CD4-positive, alpha-beta T cell (primary cell): ENCODE measurements at regions not wholly inside any gene's neighbourhood (a gene's known extent, or its start where the extent isn't known, plus 50 kb on each side); places are given as distances from the start of the nearest gene placed in this dataset.

Experiments
- ATAC-seq: fragments of 200-7000 bp; cut with Tn5 transposase; one replicate; pipeline ENCODE4 v1.10.0; 2022; ENCODE audit warnings: mild to moderate bottlenecking; ENCODE audit not compliant: poor library complexity
- CTCF ChIA-PET: fragments of 350-600 bp; sonication (Branson Sonifier 250); formaldehyde crosslinking; loops from one replicate; lab custom pipeline; 2021; ENCODE audit warnings: antibody characterized with exemption, inconsistent platforms; lab: Charles Lee
- POLR2A ChIA-PET: fragments of 350-600 bp; sonication (Branson Sonifier 250); formaldehyde crosslinking; loops from one replicate; lab custom pipeline; 2021; ENCODE audit warnings: antibody characterized with exemption, inconsistent platforms; lab: Charles Lee
- DNase-seq, 14 experiments: peaks; one replicate each; pipeline ENCODE4 v3.0.0-alpha.2; 2013 to 2020; ENCODE audit warnings: mixed read lengths in 2 of 14
- H3K27ac ChIP-seq, 2 donors: one replicate each; pipeline versions ENCODE4 v1.5.1 to v1.7.0; 2013; ENCODE audit warnings: low read length in 2 of 2, low read depth in 1 of 2, mild to moderate bottlenecking in 1 of 2
- H3K27me3 ChIP-seq, 2 experiments: 1 replicate in 1 of 2; 2 replicates in 1 of 2; pipeline versions ENCODE4 v1.6.1 to v1.7.0; 2013; ENCODE audit warnings: low read length in 2 of 2, control low read depth in 1 of 2, mild to moderate bottlenecking in 1 of 2, moderate library complexity in 1 of 2; ENCODE audit not compliant: insufficient read depth in 2 of 2, control insufficient read depth in 1 of 2
- H3K36me3 ChIP-seq: one replicate; pipeline ENCODE4 v1.6.1; 2013; ENCODE audit warnings: low read length, control low read depth; ENCODE audit not compliant: insufficient read depth
- H3K4me1 ChIP-seq: one replicate; pipeline ENCODE4 v1.6.1; 2013; ENCODE audit warnings: low read length, control low read depth; ENCODE audit not compliant: insufficient read depth
- H3K4me3 ChIP-seq: one replicate; pipeline ENCODE4 v1.5.1; 2013; ENCODE audit warnings: mild to moderate bottlenecking, low read length, moderate library complexity
- H3K9me3 ChIP-seq, 2 experiments: 1 replicate in 1 of 2; 2 replicates in 1 of 2; pipeline versions ENCODE4 v1.6.1 to v1.7.0; 2013; ENCODE audit warnings: low read length in 2 of 2, mild to moderate bottlenecking in 2 of 2, control low read depth in 1 of 2, moderate library complexity in 1 of 2; ENCODE audit not compliant: control insufficient read depth in 1 of 2, insufficient read depth in 1 of 2
- H3K27ac Mint-ChIP-seq: one replicate; pipeline ENCODE4 v1.8.0; 2020; ENCODE audit warnings: mixed read lengths
- H3K27me3 Mint-ChIP-seq: one replicate; pipeline ENCODE4 v1.8.0; 2021; ENCODE audit warnings: mixed read lengths
- H3K36me3 Mint-ChIP-seq: one replicate; pipeline ENCODE4 v1.8.0; 2021; ENCODE audit warnings: low read depth, mixed read lengths
- H3K4me1 Mint-ChIP-seq: one replicate; pipeline ENCODE4 v1.8.0; 2021; ENCODE audit warnings: low read depth, mixed read lengths
- H3K4me3 Mint-ChIP-seq: one replicate; pipeline ENCODE4 v1.8.0; 2020; ENCODE audit warnings: mild to moderate bottlenecking, mixed read lengths
- H3K9me3 Mint-ChIP-seq: one replicate; pipeline ENCODE4 v1.8.0; 2020; ENCODE audit warnings: mixed read lengths
- CTCF ChIP-seq: fragments of 200-600 bp; IDR thresholded peaks from one replicate; pipeline ENCODE4 v1.8.0; 2022; ENCODE audit warnings: antibody characterized with exemption, mild to moderate bottlenecking
- intact Hi-C, 2 experiments: fragments of 100-400 bp; cut with DNase I in 1 of 2; cut with micrococcal nuclease in 1 of 2; formaldehyde crosslinking; loops; one replicate each; pipeline versions ENCODE4 v1.15.1 to v1.9.0; 2023 to 2025; cut with DNase I, micrococcal nuclease

GRCh38 chrX:22339459-22339858 lies 66.7 kb downstream of the CBLL2 start:
- no peak for TF ChIP-seq CTCF
- intact Hi-C loops: no loop called here
- H3K27ac ChIP-seq: no peak overlapping the region
- no peaks in the 10 kb centered on the region for H3K9me3 ChIP-seq
- no peaks in the 10 kb centered on the region for H3K27me3 Mint-ChIP-seq
- no peak overlapping the region for H3K4me3 Mint-ChIP-seq
- CTCF ChIA-PET: no interaction called here
- H3K4me1 Mint-ChIP-seq: no peaks in the 10 kb centered on the region
- H3K4me1 ChIP-seq: no peaks in the 10 kb centered on the region
- no peak overlapping the region for H3K27ac Mint-ChIP-seq
- H3K4me3 ChIP-seq: no peak overlapping the region
- ATAC-seq (no peak), DNase-seq (no peak)
- no peaks in the 10 kb centered on the region for H3K36me3 ChIP-seq
- no peaks in the 10 kb centered on the region for H3K9me3 Mint-ChIP-seq
- no peaks in the 10 kb centered on the region for H3K36me3 Mint-ChIP-seq
- no peaks in the 10 kb centered on the region for H3K27me3 ChIP-seq
- POLR2A ChIA-PET: no interaction called here

DNA sequence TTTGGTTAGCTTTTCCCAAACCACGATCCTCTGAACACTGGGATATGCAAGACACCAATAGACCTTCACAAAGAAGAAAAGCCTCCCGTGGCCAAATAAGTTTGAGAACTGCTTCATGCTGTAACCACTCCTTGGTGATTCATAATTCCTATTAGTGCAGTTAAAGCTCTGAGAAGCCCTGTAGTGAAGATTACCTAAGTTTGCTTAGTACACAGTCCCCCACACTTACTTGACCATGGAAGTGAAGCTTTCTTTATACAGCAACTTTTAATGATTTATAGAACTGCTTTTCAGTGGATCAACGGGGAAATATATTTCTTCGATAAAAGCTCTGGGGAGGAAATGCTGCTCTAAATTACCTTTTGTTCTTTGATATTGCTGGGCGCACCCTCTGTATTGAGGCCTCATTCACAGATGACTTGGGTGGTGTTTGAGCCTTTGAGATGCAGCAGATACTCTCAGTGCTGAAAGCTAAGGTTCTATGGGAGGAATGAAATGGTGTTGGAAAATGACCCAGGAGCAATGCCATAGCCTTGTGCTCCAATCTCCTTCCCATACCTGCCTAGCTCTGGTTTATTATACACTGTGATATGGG lies 67.4 kb downstream of the CBLL2 start:
- Histone ChIP-seq H3K4me1 (no peaks in the 10 kb centered on the region), H3K9me3 (no peaks in the 10 kb centered on the region), H3K4me3 (no peak overlapping the region), H3K36me3 (no peaks in the 10 kb centered on the region), H3K27me3 (no peaks in the 10 kb centered on the region), H3K27ac (no peak overlapping the region)
- no peak overlapping the region for H3K27ac Mint-ChIP-seq
- no peaks in the 10 kb centered on the region for H3K36me3 Mint-ChIP-seq
- intact Hi-C loops: no loop called here
- H3K27me3 Mint-ChIP-seq: no peaks in the 10 kb centered on the region
- no peaks in the 10 kb centered on the region for H3K9me3 Mint-ChIP-seq
- TF ChIP-seq CTCF: no peak
- DNase-seq (no peak), ATAC-seq (no peak)
- POLR2A ChIA-PET: no interaction called here
- no peaks in the 10 kb centered on the region for H3K4me1 Mint-ChIP-seq
- CTCF ChIA-PET: no interaction called here
- no peak overlapping the region for H3K4me3 Mint-ChIP-seq

DNA sequence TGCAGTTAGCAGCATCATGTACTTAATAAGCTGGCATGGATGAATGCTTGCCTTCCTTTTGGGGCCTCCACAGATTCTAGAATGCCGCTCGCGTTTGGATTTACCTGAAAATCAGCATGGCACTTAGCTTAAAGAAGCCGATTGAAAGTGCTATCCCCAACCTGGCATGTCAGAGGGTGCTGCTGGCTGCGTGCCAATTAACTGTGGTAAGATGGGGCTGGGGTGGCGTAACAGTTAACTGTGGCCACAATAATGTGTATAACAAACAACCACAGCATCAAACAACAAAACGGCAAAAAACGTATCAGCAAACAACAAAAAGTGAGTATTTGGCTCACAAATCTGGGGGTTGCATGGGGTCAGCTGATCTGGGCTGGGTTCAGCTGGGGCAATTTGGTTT lies 70.5 kb downstream of the CBLL2 start:
- no peak overlapping the region for H3K27ac ChIP-seq
- H3K4me3 ChIP-seq: no peak overlapping the region
- TF ChIP-seq CTCF: no peak
- H3K36me3 Mint-ChIP-seq: no peaks in the 10 kb centered on the region
- ChIA-PET POLR2A (no interaction called here), CTCF (no interaction called here)
- no peaks in the 10 kb centered on the region for H3K36me3 ChIP-seq
- H3K4me1 Mint-ChIP-seq: no peaks in the 10 kb centered on the region
- H3K9me3 ChIP-seq: no peaks in the 10 kb centered on the region
- intact Hi-C loops: no loop called here
- no peak overlapping the region for H3K4me3 Mint-ChIP-seq
- ATAC-seq (no peak), DNase-seq (no peak)
- no peaks in the 10 kb centered on the region for H3K27me3 ChIP-seq
- no peaks in the 10 kb centered on the region for H3K27me3 Mint-ChIP-seq
- no peaks in the 10 kb centered on the region for H3K9me3 Mint-ChIP-seq
- no peak overlapping the region for H3K27ac Mint-ChIP-seq
- H3K4me1 ChIP-seq: no peaks in the 10 kb centered on the region
